GM12892 (cell line): ENCODE measurements at regions not wholly inside any gene's neighbourhood (a gene's known extent, or its start where the extent isn't known, plus 50 kb on each side); places are given as distances from the start of the nearest gene placed in this dataset.

Experiments used
- POLR2A ChIP-seq: IDR thresholded peaks from 2 replicates; pipeline ENCODE4 v1.6.1; 2011; ENCODE audit warnings: low read depth, low read length, control low read depth
- POLR2AphosphoS5 ChIP-seq: IDR thresholded peaks from 2 replicates; pipeline ENCODE4 v1.6.1; 2011; ENCODE audit warnings: low read depth, low read length, control low read depth
- TAF1 ChIP-seq: IDR thresholded peaks from 2 replicates; pipeline ENCODE4 v1.6.1; 2011; ENCODE audit warnings: low read depth, mild to moderate bottlenecking, control low read depth, low read length, borderline replicate concordance

DNA sequence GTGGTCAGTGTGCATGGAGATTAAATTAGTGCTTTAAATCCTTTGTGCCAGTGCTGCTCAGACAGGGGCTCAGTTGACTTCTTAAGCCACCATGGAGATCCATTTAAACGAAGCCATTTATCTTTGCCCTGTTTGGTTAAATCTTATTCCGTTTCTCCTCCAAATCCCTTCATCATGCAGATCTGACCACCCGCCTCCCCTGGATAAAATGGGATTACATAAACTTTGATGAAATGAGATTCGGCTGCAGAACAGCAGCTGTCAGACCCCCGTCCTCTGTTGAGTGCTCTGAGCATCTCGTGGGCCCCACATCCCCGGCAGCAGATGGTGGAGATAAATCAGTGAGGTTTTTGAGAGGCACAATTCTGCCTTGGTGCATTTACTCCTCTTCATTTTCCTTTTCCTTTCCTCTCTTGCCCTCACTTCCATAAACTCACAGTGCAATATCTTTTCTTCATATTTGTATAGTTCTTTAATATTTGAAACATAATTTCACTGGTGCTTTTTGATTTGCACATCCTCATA, 84.4 kb upstream of the TWIST2 start:
- no peak for TF ChIP-seq POLR2A
- TF ChIP-seq POLR2AphosphoS5, result no peak
- no peak for TF ChIP-seq TAF1
